HEK293 (cell line): ENCODE measurements at regions not wholly inside any gene's neighbourhood (a gene's known extent, or its start where the extent isn't known, plus 50 kb on each side); places are given as distances from the start of the nearest gene placed in this dataset.

Source experiments
- CTCF ChIA-PET: fragments of 350-600 bp; formaldehyde crosslinking; extraction: SDS; loops from one replicate; lab custom pipeline; 2021; ENCODE audit warnings: antibody characterized with exemption; lab: Yijun Ruan, JAX
- POLR2A ChIA-PET: fragments of 300-600 bp; formaldehyde crosslinking; extraction: SDS; loops from one replicate; lab custom pipeline; 2020; ENCODE audit warnings: antibody characterized with exemption, inconsistent platforms; lab: Yijun Ruan, JAX
- H3K27ac ChIP-seq: fragments of 200-500 bp; sonication (Bioruptor generic); 2 replicates; pipeline ENCODE4 v1.5.1; 2014; ENCODE audit warnings: low read depth, low read length, control low read depth, inconsistent platforms; ENCODE audit errors: extremely low read depth
- H3K36me3 ChIP-seq, 2 experiments: fragments of 200-500 bp in 1 of 2; sonication (Bioruptor generic) in 1 of 2; 1 replicate in 1 of 2; 2 replicates in 1 of 2; pipeline ENCODE4 v1.5.1; 2014 to 2017; ENCODE audit warnings: inconsistent platforms in 2 of 2, low read length in 2 of 2; ENCODE audit not compliant: control insufficient read depth in 2 of 2, insufficient read depth in 1 of 2
- H3K4me1 ChIP-seq: fragments of 200-500 bp; sonication (Bioruptor generic); 2 replicates; pipeline ENCODE4 v1.5.1; 2014; ENCODE audit warnings: mild to moderate bottlenecking, low read length, inconsistent platforms; ENCODE audit not compliant: control insufficient read depth, insufficient read depth
- H3K4me3 ChIP-seq: 2 replicates; pipeline ENCODE4 v1.5.1; 2011; ENCODE audit warnings: low read depth, mild to moderate bottlenecking, control low read depth, low read length, moderate library complexity
- H3K9me3 ChIP-seq: fragments of 200-500 bp; sonication (Bioruptor generic); 2 replicates; pipeline ENCODE4 v1.5.1; 2014; ENCODE audit warnings: low read depth, low read length, inconsistent platforms; ENCODE audit not compliant: control insufficient read depth, insufficient read depth
- HOXC10 ChIP-seq: sonication (generic); formaldehyde crosslinking; IDR thresholded peaks from 2 replicates; pipeline ENCODE4 v1.8.1; 2023; ENCODE audit warnings: mild to moderate bottlenecking, missing genetic modification reagents
- OSR2 ChIP-seq: fragments of 450-650 bp; formaldehyde crosslinking; IDR thresholded peaks from 2 replicates; pipeline ENCODE4 v1.5.1; 2016; ENCODE audit warnings: missing biosample characterization, missing genetic modification characterization
- WT1 ChIP-seq: fragments of 450-650 bp; formaldehyde crosslinking; IDR thresholded peaks from 2 replicates; pipeline ENCODE4 v1.5.1; 2016; ENCODE audit warnings: missing biosample characterization, missing genetic modification characterization
- ZBTB1 ChIP-seq: fragments of 450-650 bp; formaldehyde crosslinking; IDR thresholded peaks from 2 replicates; pipeline ENCODE4 v1.5.1; 2016; ENCODE audit warnings: missing biosample characterization, missing genetic modification characterization
- ZFHX2 ChIP-seq: fragments of 450-650 bp; formaldehyde crosslinking; conservative IDR thresholded peaks from 2 replicates; pipeline ENCODE4 v1.5.1; 2016; ENCODE audit warnings: missing biosample characterization, missing genetic modification characterization
- ZIC2 ChIP-seq: fragments of 450-650 bp; formaldehyde crosslinking; IDR thresholded peaks from 2 replicates; pipeline ENCODE4 v1.5.1; 2016; ENCODE audit warnings: missing biosample characterization, missing genetic modification characterization
- ZNF174 ChIP-seq: fragments of 450-650 bp; formaldehyde crosslinking; IDR thresholded peaks from 2 replicates; pipeline ENCODE4 v1.5.0; 2017; ENCODE audit warnings: missing biosample characterization, mild to moderate bottlenecking, missing genetic modification characterization
- ZNF341 ChIP-seq: fragments of 450-650 bp; formaldehyde crosslinking; IDR thresholded peaks from 2 replicates; pipeline ENCODE4; 2016; ENCODE audit warnings: low read depth, missing biosample characterization, missing genetic modification characterization
- ZNF366 ChIP-seq: fragments of 450-650 bp; formaldehyde crosslinking; conservative IDR thresholded peaks from 2 replicates; pipeline ENCODE4 v1.5.1; 2016; ENCODE audit warnings: missing biosample characterization, missing genetic modification characterization
- ZNF37A ChIP-seq: fragments of 450-650 bp; IDR thresholded peaks from 2 replicates; pipeline ENCODE4 v1.5.1; 2018; ENCODE audit warnings: missing biosample characterization, missing genetic modification characterization
- ZNF624 ChIP-seq: fragments of 450-650 bp; formaldehyde crosslinking; IDR thresholded peaks from 2 replicates; pipeline ENCODE4 v1.5.1; 2017; ENCODE audit warnings: missing biosample characterization, missing genetic modification characterization
- ZNF677 ChIP-seq: fragments of 450-650 bp; IDR thresholded peaks from 2 replicates; pipeline ENCODE4 v1.5.0; 2018; ENCODE audit warnings: missing biosample characterization, mild to moderate bottlenecking, missing genetic modification characterization, moderate library complexity
- ZNF837 ChIP-seq: fragments of 450-650 bp; formaldehyde crosslinking; IDR thresholded peaks from 2 replicates; pipeline ENCODE4 v1.5.1; 2016; ENCODE audit warnings: missing biosample characterization, missing genetic modification characterization
- TF ChIP-seq, protein P1 (sequence below): fragments of 450-650 bp; formaldehyde crosslinking; IDR thresholded peaks from 2 replicates; pipeline ENCODE4 v1.5.1; 2016; ENCODE audit warnings: missing biosample characterization, missing genetic modification characterization
- TF ChIP-seq, protein P2 (sequence below): fragments of 450-650 bp; formaldehyde crosslinking; conservative IDR thresholded peaks from 2 replicates; pipeline ENCODE4 v1.5.1; 2016; ENCODE audit warnings: low read depth, missing biosample characterization, missing genetic modification characterization
- TF ChIP-seq, protein P3 (sequence below): fragments of 450-650 bp; formaldehyde crosslinking; IDR thresholded peaks from 2 replicates; pipeline ENCODE4 v1.5.1; 2016; ENCODE audit warnings: missing biosample characterization, missing genetic modification characterization
- TF ChIP-seq, protein P4 (sequence below): fragments of 450-650 bp; formaldehyde crosslinking; IDR thresholded peaks from 2 replicates; pipeline ENCODE4 v1.5.1; 2016; ENCODE audit warnings: missing biosample characterization, missing genetic modification characterization
- TF ChIP-seq, protein P5 (sequence below): fragments of 450-650 bp; formaldehyde crosslinking; IDR thresholded peaks from 2 replicates; pipeline ENCODE4 v1.5.1; 2017; ENCODE audit warnings: missing biosample characterization, missing genetic modification characterization

DNA sequence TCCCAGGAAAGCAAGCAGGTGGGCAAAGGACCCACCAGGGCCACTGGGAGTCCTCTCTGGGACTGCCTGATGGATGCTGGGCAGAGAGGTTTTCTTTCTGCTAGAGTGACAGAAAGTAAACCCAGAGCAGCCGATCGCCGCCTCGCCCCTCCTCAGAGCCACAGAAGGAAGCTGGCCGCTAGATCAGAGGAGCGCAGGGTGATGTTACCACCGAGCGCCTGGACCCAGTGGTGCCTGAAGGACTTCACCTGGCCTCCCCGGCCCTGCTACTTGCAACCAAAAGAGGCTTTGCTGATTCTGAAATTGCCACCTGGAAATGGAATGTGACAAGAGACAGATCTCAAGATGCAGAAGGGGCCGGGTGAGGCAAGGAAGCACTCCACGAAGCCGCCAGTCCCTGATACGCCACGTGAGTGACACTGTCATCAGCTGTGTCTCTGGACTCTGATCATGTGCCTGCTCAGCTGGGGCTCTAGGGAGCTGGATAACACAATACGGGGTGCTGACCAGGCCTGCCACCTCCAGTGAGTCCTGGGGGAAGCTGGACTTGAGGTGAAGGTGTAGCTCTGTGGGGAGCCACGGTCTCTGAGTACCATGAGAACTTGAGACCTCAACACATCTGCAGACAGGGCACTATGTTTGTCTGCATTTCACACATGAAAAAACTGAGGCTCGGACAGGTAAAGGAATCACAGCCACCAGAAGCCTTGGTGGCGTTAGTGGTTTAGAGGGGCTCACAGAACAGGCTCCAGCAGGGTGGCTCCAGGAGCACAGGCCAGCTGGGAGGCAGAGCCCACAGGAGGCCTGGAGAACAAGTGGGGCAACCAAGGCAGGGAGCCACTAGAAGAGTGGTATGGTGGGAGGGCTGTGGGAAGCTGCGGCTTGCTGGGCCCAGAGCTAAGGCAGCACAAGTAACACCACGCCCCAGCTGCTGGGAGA is 137.9 kb upstream of the PRR20G start:
- Histone ChIP-seq H3K4me1 (0 out of 2 replicates have a peak, but pooled peaks cover 3% of the 10 kb centered on the region), H3K36me3 (no peaks in the 10 kb centered on the region), H3K9me3 (no peaks in the 10 kb centered on the region), H3K4me3 (no peak overlapping the region)
- POLR2A ChIA-PET = interaction anchor here (0.6 kb wide), 1 partner anchor 326 kb away, joined by 4 read pairs; no protein-coding TSS in a partner anchor
- CTCF ChIA-PET = interaction anchor here (0.6 kb wide), 2 partner anchors 14 to 903 kb away, joined by 3 read pairs; no protein-coding TSS in a partner anchor
- TF ChIP-seq ZNF837 (tag by site-specific recombination) (no peak), ZIC2 (tag by site-specific recombination) (peak; percentile 34)
- TF ChIP-seq, all 188 proteins: peak for 1
- H3K27ac ChIP-seq = no peak overlapping the region

DNA sequence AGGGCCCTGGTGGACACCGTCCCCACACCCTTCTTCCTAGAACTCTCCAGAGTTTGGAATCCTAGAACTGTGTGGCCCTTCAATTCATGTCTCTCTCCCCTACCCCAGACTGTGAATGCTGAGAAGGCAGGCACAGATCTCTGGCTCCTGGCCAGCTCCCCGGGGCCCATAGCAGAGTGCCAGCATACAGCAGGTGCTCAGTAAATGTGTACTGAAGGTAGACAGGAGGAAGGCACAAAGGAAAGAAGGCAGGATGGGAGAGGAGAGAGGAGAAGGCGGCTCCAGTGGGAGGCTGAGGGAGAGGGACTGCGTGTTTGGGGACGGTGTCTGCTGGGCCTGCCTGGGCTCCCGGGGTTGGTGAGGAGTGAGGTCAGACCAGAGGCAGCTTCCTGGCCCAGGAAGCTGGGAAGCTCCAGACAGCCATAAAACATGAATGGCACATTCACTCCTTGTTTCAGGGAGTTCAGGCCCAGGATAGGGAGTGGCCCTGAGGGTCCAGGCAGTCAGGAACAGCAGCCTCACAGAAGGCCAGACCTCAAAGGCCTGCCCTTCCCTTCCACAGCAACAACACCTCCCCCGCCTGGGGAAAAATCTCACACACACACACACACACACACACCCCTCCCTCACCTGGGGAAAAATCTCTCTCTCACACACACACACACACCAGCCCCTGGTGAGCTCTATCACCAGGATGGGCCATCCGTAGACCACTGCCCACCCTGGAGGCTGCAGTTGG is 137.1 kb upstream of the PRR20G start:
- Histone ChIP-seq H3K9me3 (no peaks in the 10 kb centered on the region), H3K27ac (no peak overlapping the region), H3K36me3 (no peaks in the 10 kb centered on the region), H3K4me3 (no peak overlapping the region), H3K4me1 (no peaks in the 10 kb centered on the region)
- CTCF ChIA-PET = interaction anchor here (0.6 kb wide), 1 partner anchor 15 kb away, joined by 3 read pairs; no protein-coding TSS in a partner anchor
- POLR2A ChIA-PET = no interaction called here
- TF ChIP-seq, protein P1, sequence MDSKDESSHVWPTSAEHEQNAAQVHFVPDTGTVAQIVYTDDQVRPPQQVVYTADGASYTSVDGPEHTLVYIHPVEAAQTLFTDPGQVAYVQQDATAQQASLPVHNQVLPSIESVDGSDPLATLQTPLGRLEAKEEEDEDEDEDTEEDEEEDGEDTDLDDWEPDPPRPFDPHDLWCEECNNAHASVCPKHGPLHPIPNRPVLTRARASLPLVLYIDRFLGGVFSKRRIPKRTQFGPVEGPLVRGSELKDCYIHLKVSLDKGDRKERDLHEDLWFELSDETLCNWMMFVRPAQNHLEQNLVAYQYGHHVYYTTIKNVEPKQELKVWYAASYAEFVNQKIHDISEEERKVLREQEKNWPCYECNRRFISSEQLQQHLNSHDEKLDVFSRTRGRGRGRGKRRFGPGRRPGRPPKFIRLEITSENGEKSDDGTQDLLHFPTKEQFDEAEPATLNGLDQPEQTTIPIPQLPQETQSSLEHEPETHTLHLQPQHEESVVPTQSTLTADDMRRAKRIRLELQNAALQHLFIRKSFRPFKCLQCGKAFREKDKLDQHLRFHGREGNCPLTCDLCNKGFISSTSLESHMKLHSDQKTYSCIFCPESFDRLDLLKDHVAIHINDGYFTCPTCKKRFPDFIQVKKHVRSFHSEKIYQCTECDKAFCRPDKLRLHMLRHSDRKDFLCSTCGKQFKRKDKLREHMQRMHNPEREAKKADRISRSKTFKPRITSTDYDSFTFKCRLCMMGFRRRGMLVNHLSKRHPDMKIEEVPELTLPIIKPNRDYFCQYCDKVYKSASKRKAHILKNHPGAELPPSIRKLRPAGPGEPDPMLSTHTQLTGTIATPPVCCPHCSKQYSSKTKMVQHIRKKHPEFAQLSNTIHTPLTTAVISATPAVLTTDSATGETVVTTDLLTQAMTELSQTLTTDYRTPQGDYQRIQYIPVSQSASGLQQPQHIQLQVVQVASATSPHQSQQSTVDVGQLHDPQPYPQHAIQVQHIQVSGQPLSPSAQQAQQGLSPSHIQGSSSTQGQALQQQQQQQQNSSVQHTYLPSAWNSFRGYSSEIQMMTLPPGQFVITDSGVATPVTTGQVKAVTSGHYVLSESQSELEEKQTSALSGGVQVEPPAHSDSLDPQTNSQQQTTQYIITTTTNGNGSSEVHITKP (tag by site-specific recombination) = 0 out of 2 replicates have a peak, but pooled peaks have one; percentile 11
- TF ChIP-seq ZBTB1 (tag by site-specific recombination) = no peak
- TF ChIP-seq HOXC10 (CRISPR knock-in tag) = no peak
- no peak for TF ChIP-seq ZNF624
- TF ChIP-seq ZFHX2 (tag by site-specific recombination) = no peak
- TF ChIP-seq ZNF341 (tag by site-specific recombination) = peak; percentile 36; the same call in 1 of the 2 replicates
- peak; percentile 36; the same call in 1 of the 2 replicates for TF ChIP-seq WT1
- TF ChIP-seq ZNF366 = no peak
- TF ChIP-seq ZIC2 (tag by site-specific recombination) = peak; percentile 52; the same call in 1 of the 2 replicates
- TF ChIP-seq ZNF37A = no peak
- TF ChIP-seq, protein P2, sequence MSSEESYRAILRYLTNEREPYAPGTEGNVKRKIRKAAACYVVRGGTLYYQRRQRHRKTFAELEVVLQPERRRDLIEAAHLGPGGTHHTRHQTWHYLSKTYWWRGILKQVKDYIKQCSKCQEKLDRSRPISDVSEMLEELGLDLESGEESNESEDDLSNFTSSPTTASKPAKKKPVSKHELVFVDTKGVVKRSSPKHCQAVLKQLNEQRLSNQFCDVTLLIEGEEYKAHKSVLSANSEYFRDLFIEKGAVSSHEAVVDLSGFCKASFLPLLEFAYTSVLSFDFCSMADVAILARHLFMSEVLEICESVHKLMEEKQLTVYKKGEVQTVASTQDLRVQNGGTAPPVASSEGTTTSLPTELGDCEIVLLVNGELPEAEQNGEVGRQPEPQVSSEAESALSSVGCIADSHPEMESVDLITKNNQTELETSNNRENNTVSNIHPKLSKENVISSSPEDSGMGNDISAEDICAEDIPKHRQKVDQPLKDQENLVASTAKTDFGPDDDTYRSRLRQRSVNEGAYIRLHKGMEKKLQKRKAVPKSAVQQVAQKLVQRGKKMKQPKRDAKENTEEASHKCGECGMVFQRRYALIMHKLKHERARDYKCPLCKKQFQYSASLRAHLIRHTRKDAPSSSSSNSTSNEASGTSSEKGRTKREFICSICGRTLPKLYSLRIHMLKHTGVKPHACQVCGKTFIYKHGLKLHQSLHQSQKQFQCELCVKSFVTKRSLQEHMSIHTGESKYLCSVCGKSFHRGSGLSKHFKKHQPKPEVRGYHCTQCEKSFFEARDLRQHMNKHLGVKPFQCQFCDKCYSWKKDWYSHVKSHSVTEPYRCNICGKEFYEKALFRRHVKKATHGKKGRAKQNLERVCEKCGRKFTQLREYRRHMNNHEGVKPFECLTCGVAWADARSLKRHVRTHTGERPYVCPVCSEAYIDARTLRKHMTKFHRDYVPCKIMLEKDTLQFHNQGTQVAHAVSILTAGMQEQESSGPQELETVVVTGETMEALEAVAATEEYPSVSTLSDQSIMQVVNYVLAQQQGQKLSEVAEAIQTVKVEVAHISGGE (tag by site-specific recombination) = no peak
- TF ChIP-seq, protein P3, sequence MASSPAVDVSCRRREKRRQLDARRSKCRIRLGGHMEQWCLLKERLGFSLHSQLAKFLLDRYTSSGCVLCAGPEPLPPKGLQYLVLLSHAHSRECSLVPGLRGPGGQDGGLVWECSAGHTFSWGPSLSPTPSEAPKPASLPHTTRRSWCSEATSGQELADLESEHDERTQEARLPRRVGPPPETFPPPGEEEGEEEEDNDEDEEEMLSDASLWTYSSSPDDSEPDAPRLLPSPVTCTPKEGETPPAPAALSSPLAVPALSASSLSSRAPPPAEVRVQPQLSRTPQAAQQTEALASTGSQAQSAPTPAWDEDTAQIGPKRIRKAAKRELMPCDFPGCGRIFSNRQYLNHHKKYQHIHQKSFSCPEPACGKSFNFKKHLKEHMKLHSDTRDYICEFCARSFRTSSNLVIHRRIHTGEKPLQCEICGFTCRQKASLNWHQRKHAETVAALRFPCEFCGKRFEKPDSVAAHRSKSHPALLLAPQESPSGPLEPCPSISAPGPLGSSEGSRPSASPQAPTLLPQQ (tag by site-specific recombination) = peak; percentile 42; the same call in 1 of the 2 replicates
- TF ChIP-seq, protein P4, sequence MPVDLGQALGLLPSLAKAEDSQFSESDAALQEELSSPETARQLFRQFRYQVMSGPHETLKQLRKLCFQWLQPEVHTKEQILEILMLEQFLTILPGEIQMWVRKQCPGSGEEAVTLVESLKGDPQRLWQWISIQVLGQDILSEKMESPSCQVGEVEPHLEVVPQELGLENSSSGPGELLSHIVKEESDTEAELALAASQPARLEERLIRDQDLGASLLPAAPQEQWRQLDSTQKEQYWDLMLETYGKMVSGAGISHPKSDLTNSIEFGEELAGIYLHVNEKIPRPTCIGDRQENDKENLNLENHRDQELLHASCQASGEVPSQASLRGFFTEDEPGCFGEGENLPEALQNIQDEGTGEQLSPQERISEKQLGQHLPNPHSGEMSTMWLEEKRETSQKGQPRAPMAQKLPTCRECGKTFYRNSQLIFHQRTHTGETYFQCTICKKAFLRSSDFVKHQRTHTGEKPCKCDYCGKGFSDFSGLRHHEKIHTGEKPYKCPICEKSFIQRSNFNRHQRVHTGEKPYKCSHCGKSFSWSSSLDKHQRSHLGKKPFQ (tag by site-specific recombination) = no peak
- TF ChIP-seq, protein P5, sequence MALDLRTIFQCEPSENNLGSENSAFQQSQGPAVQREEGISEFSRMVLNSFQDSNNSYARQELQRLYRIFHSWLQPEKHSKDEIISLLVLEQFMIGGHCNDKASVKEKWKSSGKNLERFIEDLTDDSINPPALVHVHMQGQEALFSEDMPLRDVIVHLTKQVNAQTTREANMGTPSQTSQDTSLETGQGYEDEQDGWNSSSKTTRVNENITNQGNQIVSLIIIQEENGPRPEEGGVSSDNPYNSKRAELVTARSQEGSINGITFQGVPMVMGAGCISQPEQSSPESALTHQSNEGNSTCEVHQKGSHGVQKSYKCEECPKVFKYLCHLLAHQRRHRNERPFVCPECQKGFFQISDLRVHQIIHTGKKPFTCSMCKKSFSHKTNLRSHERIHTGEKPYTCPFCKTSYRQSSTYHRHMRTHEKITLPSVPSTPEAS (tag by site-specific recombination) = peak; percentile 42; the same call in 1 of the 2 replicates
- TF ChIP-seq ZNF677 (tag by site-specific recombination) = no peak
- TF ChIP-seq OSR2 (tag by site-specific recombination) = peak; percentile 13; the same call in 1 of the 2 replicates
- TF ChIP-seq ZNF174 = no peak
